HEK293 (cell line): ENCODE measurements at regions not wholly inside any gene's neighbourhood (a gene's known extent, or its start where the extent isn't known, plus 50 kb on each side); places are given as distances from the start of the nearest gene placed in this dataset.

Source experiments
- CTCF ChIA-PET: fragments of 350-600 bp; formaldehyde crosslinking; extraction: SDS; loops from one replicate; lab custom pipeline; 2021; ENCODE audit warnings: antibody characterized with exemption; lab: Yijun Ruan, JAX
- POLR2A ChIA-PET: fragments of 300-600 bp; formaldehyde crosslinking; extraction: SDS; loops from one replicate; lab custom pipeline; 2020; ENCODE audit warnings: antibody characterized with exemption, inconsistent platforms; lab: Yijun Ruan, JAX
- H3K27ac ChIP-seq: fragments of 200-500 bp; sonication (Bioruptor generic); 2 replicates; pipeline ENCODE4 v1.5.1; 2014; ENCODE audit warnings: low read depth, low read length, control low read depth, inconsistent platforms; ENCODE audit errors: extremely low read depth
- H3K36me3 ChIP-seq, 2 experiments: fragments of 200-500 bp in 1 of 2; sonication (Bioruptor generic) in 1 of 2; 1 replicate in 1 of 2; 2 replicates in 1 of 2; pipeline ENCODE4 v1.5.1; 2014 to 2017; ENCODE audit warnings: inconsistent platforms in 2 of 2, low read length in 2 of 2; ENCODE audit not compliant: control insufficient read depth in 2 of 2, insufficient read depth in 1 of 2
- H3K4me1 ChIP-seq: fragments of 200-500 bp; sonication (Bioruptor generic); 2 replicates; pipeline ENCODE4 v1.5.1; 2014; ENCODE audit warnings: mild to moderate bottlenecking, low read length, inconsistent platforms; ENCODE audit not compliant: control insufficient read depth, insufficient read depth
- H3K4me3 ChIP-seq: 2 replicates; pipeline ENCODE4 v1.5.1; 2011; ENCODE audit warnings: low read depth, mild to moderate bottlenecking, control low read depth, low read length, moderate library complexity
- H3K9me3 ChIP-seq: fragments of 200-500 bp; sonication (Bioruptor generic); 2 replicates; pipeline ENCODE4 v1.5.1; 2014; ENCODE audit warnings: low read depth, low read length, inconsistent platforms; ENCODE audit not compliant: control insufficient read depth, insufficient read depth
- CTCF ChIP-seq: fragments of 450-650 bp; formaldehyde crosslinking; IDR thresholded peaks from 2 replicates; pipeline ENCODE4 v1.5.1; 2016; ENCODE audit warnings: missing biosample characterization, missing genetic modification characterization
- FEZF1 ChIP-seq: fragments of 450-650 bp; formaldehyde crosslinking; IDR thresholded peaks from 2 replicates; pipeline ENCODE4 v1.5.1; 2016; ENCODE audit warnings: missing biosample characterization, missing genetic modification characterization
- KLF10 ChIP-seq: fragments of 450-650 bp; IDR thresholded peaks from 2 replicates; pipeline ENCODE4 v1.5.1; 2018; ENCODE audit warnings: missing biosample characterization, mild to moderate bottlenecking, missing genetic modification characterization
- KLF8 ChIP-seq: fragments of 450-650 bp; formaldehyde crosslinking; IDR thresholded peaks from 2 replicates; pipeline ENCODE4 v1.5.1; 2016; ENCODE audit warnings: missing biosample characterization, missing genetic modification characterization
- KLF9 ChIP-seq: fragments of 450-650 bp; formaldehyde crosslinking; IDR thresholded peaks from 2 replicates; pipeline ENCODE4 v1.5.1; 2016; ENCODE audit warnings: missing biosample characterization, missing genetic modification characterization, low read depth
- MYNN ChIP-seq: fragments of 450-650 bp; formaldehyde crosslinking; IDR thresholded peaks from 2 replicates; pipeline ENCODE4 v1.5.1; 2016; ENCODE audit warnings: missing biosample characterization, missing genetic modification characterization, borderline replicate concordance
- PRDM10 ChIP-seq: fragments of 450-650 bp; formaldehyde crosslinking; IDR thresholded peaks from 2 replicates; pipeline ENCODE4 v1.5.1; 2016; ENCODE audit warnings: missing biosample characterization, missing genetic modification characterization
- SALL2 ChIP-seq: fragments of 450-650 bp; formaldehyde crosslinking; IDR thresholded peaks from 2 replicates; pipeline ENCODE4 v1.5.0; 2017; ENCODE audit warnings: missing biosample characterization, mild to moderate bottlenecking, missing genetic modification characterization, borderline replicate concordance
- SP2 ChIP-seq: fragments of 450-650 bp; formaldehyde crosslinking; IDR thresholded peaks from 2 replicates; pipeline ENCODE4 v1.5.1; 2016; ENCODE audit warnings: missing biosample characterization, missing genetic modification characterization
- ZBTB48 ChIP-seq: fragments of 450-650 bp; formaldehyde crosslinking; IDR thresholded peaks from 2 replicates; pipeline ENCODE4 v1.5.1; 2016; ENCODE audit warnings: missing biosample characterization, missing genetic modification characterization
- ZBTB7A ChIP-seq: fragments of 450-650 bp; formaldehyde crosslinking; IDR thresholded peaks from 2 replicates; pipeline ENCODE4 v1.5.1; 2016; ENCODE audit warnings: low read depth, missing biosample characterization, missing genetic modification characterization
- ZIC2 ChIP-seq: fragments of 450-650 bp; formaldehyde crosslinking; IDR thresholded peaks from 2 replicates; pipeline ENCODE4 v1.5.1; 2016; ENCODE audit warnings: missing biosample characterization, missing genetic modification characterization
- ZNF184 ChIP-seq: fragments of 450-650 bp; IDR thresholded peaks from 2 replicates; pipeline ENCODE4 v1.5.1; 2018; ENCODE audit warnings: missing biosample characterization, mild to moderate bottlenecking, missing genetic modification characterization
- ZNF280D ChIP-seq: fragments of 450-650 bp; formaldehyde crosslinking; IDR thresholded peaks from 2 replicates; pipeline ENCODE4 v1.5.1; 2016; ENCODE audit warnings: missing biosample characterization, missing genetic modification characterization
- ZNF350 ChIP-seq: fragments of 450-650 bp; formaldehyde crosslinking; IDR thresholded peaks from 2 replicates; pipeline ENCODE4 v1.5.0; 2017; ENCODE audit warnings: missing biosample characterization, mild to moderate bottlenecking, missing genetic modification characterization
- ZNF391 ChIP-seq: fragments of 450-650 bp; formaldehyde crosslinking; IDR thresholded peaks from 2 replicates; pipeline ENCODE4 v1.5.1; 2016; ENCODE audit warnings: low read depth, missing biosample characterization, missing genetic modification characterization, borderline replicate concordance
- ZNF433 ChIP-seq: fragments of 450-650 bp; formaldehyde crosslinking; IDR thresholded peaks from 2 replicates; pipeline ENCODE4 v1.5.1; 2016; ENCODE audit warnings: missing biosample characterization, missing genetic modification characterization, low read depth
- ZNF510 ChIP-seq: fragments of 450-650 bp; formaldehyde crosslinking; IDR thresholded peaks from 2 replicates; pipeline ENCODE4 v1.5.1; 2018; ENCODE audit warnings: mild to moderate bottlenecking, missing genetic modification characterization, missing biosample characterization; ENCODE audit not compliant: insufficient replicate concordance
- ZNF639 ChIP-seq: fragments of 450-650 bp; formaldehyde crosslinking; IDR thresholded peaks from 2 replicates; pipeline ENCODE4 v1.5.1; 2016; ENCODE audit warnings: missing biosample characterization, missing genetic modification characterization
- ZNF701 ChIP-seq: fragments of 450-650 bp; formaldehyde crosslinking; IDR thresholded peaks from 2 replicates; pipeline ENCODE4 v1.5.1; 2016; ENCODE audit warnings: missing biosample characterization, missing genetic modification characterization
- ZNF785 ChIP-seq: fragments of 450-650 bp; formaldehyde crosslinking; IDR thresholded peaks from 2 replicates; pipeline ENCODE4 v1.5.1; 2016; ENCODE audit warnings: missing biosample characterization, missing genetic modification characterization

GRCh38 chr1:4139646-4140045, 239.6 kb upstream of the C1orf174 start:
- H3K9me3 ChIP-seq, result no peaks in the 10 kb centered on the region

GRCh38 chr1:4140241-4140640, 240.2 kb upstream of the C1orf174 start:
- ChIA-PET POLR2A (no interaction called here), CTCF (no interaction called here)
- Histone ChIP-seq H3K9me3 (no peaks in the 10 kb centered on the region), H3K4me1 (no peaks in the 10 kb centered on the region), H3K4me3 (no peak overlapping the region), H3K36me3 (no peaks in the 10 kb centered on the region), H3K27ac (no peak overlapping the region)
- TF ChIP-seq ZNF639 (tag by site-specific recombination) (no peak), KLF10 (tag by site-specific recombination) (no peak), ZNF433 (no peak), FEZF1 (tag by site-specific recombination) (no peak), ZBTB7A (no peak)

More at GRCh38 chr1:4139646-4140045, 239.6 kb upstream of the C1orf174 start:
- H3K27ac ChIP-seq, result no peak overlapping the region
- H3K36me3 ChIP-seq, result no peaks in the 10 kb centered on the region
- H3K4me3 ChIP-seq, result no peak overlapping the region
- CTCF ChIA-PET, result no interaction called here
- no peaks in the 10 kb centered on the region for H3K4me1 ChIP-seq
- POLR2A ChIA-PET, result no interaction called here
- TF ChIP-seq ZNF184 (tag by site-specific recombination) (no peak), ZIC2 (tag by site-specific recombination) (no peak), ZNF280D (tag by site-specific recombination) (no peak), ZNF701 (no peak), ZNF391 (no peak), MYNN (tag by site-specific recombination) (no peak), PRDM10 (tag by site-specific recombination) (no peak), SP2 (tag by site-specific recombination) (no peak), SALL2 (no peak), ZBTB48 (no peak)

GRCh38 chr1:4140821-4141220, 240.7 kb upstream of the C1orf174 start:
- ChIA-PET POLR2A (interaction anchor here (0.5 kb wide), 1 partner anchor 652 kb away, joined by 6 read pairs; no protein-coding TSS in a partner anchor), CTCF (no interaction called here)
- Histone ChIP-seq H3K27ac (no peak overlapping the region), H3K4me3 (no peak overlapping the region), H3K4me1 (no peaks in the 10 kb centered on the region), H3K36me3 (no peaks in the 10 kb centered on the region), H3K9me3 (no peaks in the 10 kb centered on the region)
- no peak for TF ChIP-seq KLF9 (tag by site-specific recombination)
- no peak for TF ChIP-seq ZNF785
- TF ChIP-seq ZNF510 (tag by site-specific recombination), result no peak
- TF ChIP-seq CTCF, result no peak
- no peak for TF ChIP-seq KLF8 (tag by site-specific recombination)
- no peak for TF ChIP-seq ZNF350 (tag by site-specific recombination)
